ENCODE measurements at regions not wholly inside any gene's neighbourhood (a gene's known extent, or its start where the extent isn't known, plus 50 kb on each side); places are given as distances from the start of the nearest gene placed in this dataset.

- no TSS peak for BruUV-seq (replicated peaks)
- H3K9me3 Mint-ChIP-seq (ENCODE audit: unreplicated experiment): no peaks in the 10 kb centered on the region
- H3K4me1 Mint-ChIP-seq (ENCODE audit: low read depth, unreplicated experiment): no peaks in the 10 kb centered on the region
- Histone ChIP-seq H3K4me3 (ENCODE audit: low read depth, low read length) (no peak overlapping the region), H3K9me3 (no peaks in the 10 kb centered on the region), H3K36me3 (ENCODE audit: control insufficient read depth, insufficient read depth, low read length) (no peaks in the 10 kb centered on the region), H3K27me3 (replicated peaks; ENCODE audit: control insufficient read depth, insufficient read depth, low read length) (no peaks in the 10 kb centered on the region), H3K4me1 (peaks cover 5% of the 10 kb centered on the region; the same call in 1 of the 2 replicates)
- no peak overlapping the region for H3K4me3 Mint-ChIP-seq (ENCODE audit: unreplicated experiment)
- H3K27me3 Mint-ChIP-seq (ENCODE audit: insufficient read depth, unreplicated experiment): peaks cover 15% of the 10 kb centered on the region
- H3K36me3 Mint-ChIP-seq (ENCODE audit: insufficient read depth, unreplicated experiment): no peaks in the 10 kb centered on the region
- intact Hi-C loops (cut with micrococcal nuclease; ENCODE audit: unreplicated experiment): no loop called here
- ChIA-PET CTCF (no interaction called here), POLR2A (no interaction called here)
- no peak for DNase-seq
- TF ChIP-seq CTCF (IDR thresholded peaks at IDR 0.05; ENCODE audit: insufficient read depth in 1 of 2, low read depth in 1 of 2, low read length in 1 of 2, severe bottlenecking in 1 of 2, unreplicated experiment in 1 of 2): no peak
- H3K27ac Mint-ChIP-seq (ENCODE audit: unreplicated experiment): no peak overlapping the region
Measured at GRCh38 chr11:13090228-13090708, 81.2 kb downstream of the RASSF10 start.

- CTCF ChIA-PET: no interaction called here
- Histone ChIP-seq H3K4me1 (peaks cover 7% of the 10 kb centered on the region; the same call in 1 of the 2 replicates), H3K27me3 (replicated peaks; ENCODE audit: control insufficient read depth, insufficient read depth, low read length) (no peaks in the 10 kb centered on the region), H3K36me3 (ENCODE audit: control insufficient read depth, insufficient read depth, low read length) (no peaks in the 10 kb centered on the region), H3K9me3 (no peaks in the 10 kb centered on the region), H3K4me3 (ENCODE audit: low read depth, low read length) (no peak overlapping the region)
- BruUV-seq (replicated peaks): no TSS peak
- no peaks in the 10 kb centered on the region for H3K4me1 Mint-ChIP-seq (ENCODE audit: low read depth, unreplicated experiment)
- POLR2A ChIA-PET: interaction anchor here (0.9 kb wide), 1 partner anchor 18 kb away, joined by 3 read pairs; no protein-coding TSS in a partner anchor
- no peak overlapping the region for H3K27ac Mint-ChIP-seq (ENCODE audit: unreplicated experiment)
- peaks cover 8% of the 10 kb centered on the region for H3K27me3 Mint-ChIP-seq (ENCODE audit: insufficient read depth, unreplicated experiment)
- no peak for DNase-seq
- H3K4me3 Mint-ChIP-seq (ENCODE audit: unreplicated experiment): no peak overlapping the region
- no peaks in the 10 kb centered on the region for H3K9me3 Mint-ChIP-seq (ENCODE audit: unreplicated experiment)
- H3K36me3 Mint-ChIP-seq (ENCODE audit: insufficient read depth, unreplicated experiment): no peaks in the 10 kb centered on the region
- intact Hi-C loops (cut with micrococcal nuclease; ENCODE audit: unreplicated experiment): no loop called here
- TF ChIP-seq CTCF (IDR thresholded peaks at IDR 0.05; ENCODE audit: insufficient read depth in 1 of 2, low read depth in 1 of 2, low read length in 1 of 2, severe bottlenecking in 1 of 2, unreplicated experiment in 1 of 2): no peak
Measured at GRCh38 chr11:13091373-13091772, 82.3 kb downstream of the RASSF10 start.

- Histone ChIP-seq H3K36me3 (ENCODE audit: control insufficient read depth, insufficient read depth, low read length) (no peaks in the 10 kb centered on the region), H3K4me3 (ENCODE audit: low read depth, low read length) (no peak overlapping the region), H3K27me3 (replicated peaks; ENCODE audit: control insufficient read depth, insufficient read depth, low read length) (no peaks in the 10 kb centered on the region), H3K9me3 (no peaks in the 10 kb centered on the region), H3K4me1 (peaks cover 7% of the 10 kb centered on the region; the same call in 1 of the 2 replicates)
- Mint-ChIP-seq H3K27ac (ENCODE audit: unreplicated experiment) (no peak overlapping the region), H3K4me1 (ENCODE audit: low read depth, unreplicated experiment) (no peaks in the 10 kb centered on the region), H3K27me3 (ENCODE audit: insufficient read depth, unreplicated experiment) (peaks cover 4% of the 10 kb centered on the region), H3K36me3 (ENCODE audit: insufficient read depth, unreplicated experiment) (no peaks in the 10 kb centered on the region), H3K9me3 (ENCODE audit: unreplicated experiment) (no peaks in the 10 kb centered on the region), H3K4me3 (ENCODE audit: unreplicated experiment) (no peak overlapping the region)
- intact Hi-C loops (cut with micrococcal nuclease; ENCODE audit: unreplicated experiment): no loop called here
- ChIA-PET CTCF (no interaction called here), POLR2A (interaction anchor here (0.9 kb wide), 1 partner anchor 18 kb away, joined by 3 read pairs; no protein-coding TSS in a partner anchor)
- DNase-seq: no peak
- BruUV-seq (replicated peaks): no TSS peak
- no peak for TF ChIP-seq CTCF (IDR thresholded peaks at IDR 0.05; ENCODE audit: insufficient read depth in 1 of 2, low read depth in 1 of 2, low read length in 1 of 2, severe bottlenecking in 1 of 2, unreplicated experiment in 1 of 2)
Measured at GRCh38 chr11:13091804-13092203, 82.7 kb downstream of the RASSF10 start.
